H9 (cell line): ENCODE measurements at regions not wholly inside any gene's neighbourhood (a gene's known extent, or its start where the extent isn't known, plus 50 kb on each side); places are given as distances from the start of the nearest gene placed in this dataset.

Experiments used
- DNase-seq: peaks from one replicate; pipeline ENCODE4 v3.0.0-alpha.2; 2017
- H2AFZ ChIP-seq: one replicate; pipeline ENCODE4 v1.6.1; 2013; ENCODE audit warnings: mild to moderate bottlenecking, low read length, control low read depth, moderate library complexity
- H2AK5ac ChIP-seq: 2 replicates; pipeline ENCODE4 v1.6.1; 2013; ENCODE audit warnings: low read length, control low read depth, mixed read lengths; ENCODE audit not compliant: insufficient read length
- H2BK120ac ChIP-seq: one replicate; pipeline ENCODE4 v1.6.1; 2013; ENCODE audit warnings: low read depth, mild to moderate bottlenecking, low read length, control low read depth, inconsistent platforms; ENCODE audit not compliant: poor library complexity, severe bottlenecking
- H2BK12ac ChIP-seq: 2 replicates; pipeline ENCODE4 v1.6.1; 2013; ENCODE audit warnings: low read length, control low read depth, mixed read lengths, low read depth; ENCODE audit not compliant: insufficient read length
- H2BK15ac ChIP-seq: 2 replicates; pipeline ENCODE4 v1.6.1; 2013; ENCODE audit warnings: low read depth, low read length, control low read depth
- H2BK20ac ChIP-seq: one replicate; pipeline ENCODE4 v1.6.1; 2013; ENCODE audit warnings: low read depth, mild to moderate bottlenecking, low read length, control low read depth, inconsistent platforms; ENCODE audit not compliant: poor library complexity, severe bottlenecking
- H2BK5ac ChIP-seq: 2 replicates; pipeline ENCODE4 v1.6.1; 2013; ENCODE audit warnings: low read length, control low read depth, mixed read lengths; ENCODE audit not compliant: insufficient read length
- H3K14ac ChIP-seq: 2 replicates; pipeline ENCODE4 v1.6.1; 2013; ENCODE audit warnings: low read length, control low read depth; ENCODE audit not compliant: insufficient read depth
- H3K18ac ChIP-seq: 2 replicates; pipeline ENCODE4 v1.6.1; 2013; ENCODE audit warnings: low read depth, mild to moderate bottlenecking, mixed read lengths, low read length, control low read depth; ENCODE audit not compliant: insufficient read length
- H3K23ac ChIP-seq: 2 replicates; pipeline ENCODE4 v1.6.1; 2013; ENCODE audit warnings: low read length, control low read depth, mixed read lengths, low read depth; ENCODE audit not compliant: insufficient read length
- H3K23me2 ChIP-seq: 2 replicates; pipeline ENCODE4 v1.6.1; 2013; ENCODE audit warnings: low read depth, mild to moderate bottlenecking, mixed read lengths, low read length, control low read depth; ENCODE audit not compliant: insufficient read length, poor library complexity, severe bottlenecking
- H3K27ac ChIP-seq: 2 replicates; pipeline ENCODE4 v1.5.1; 2013; ENCODE audit warnings: low read length, control low read depth, mixed read lengths, low read depth; ENCODE audit not compliant: insufficient read length
- H3K27me3 ChIP-seq: 2 replicates; pipeline ENCODE4 v1.6.1; 2013; ENCODE audit warnings: low read length, control low read depth, inconsistent platforms; ENCODE audit not compliant: insufficient read depth
- H3K4ac ChIP-seq: 2 replicates; pipeline ENCODE4 v1.6.1; 2013; ENCODE audit warnings: low read depth, mild to moderate bottlenecking, control low read depth, inconsistent platforms, low read length, moderate library complexity
- H3K4me1 ChIP-seq: 2 replicates; pipeline ENCODE4 v1.6.1; 2013; ENCODE audit warnings: low read length, control low read depth, inconsistent platforms; ENCODE audit not compliant: insufficient read depth
- H3K4me2 ChIP-seq: 2 replicates; pipeline ENCODE4 v1.6.1; 2013; ENCODE audit warnings: low read length, control low read depth, mixed read lengths; ENCODE audit not compliant: insufficient read length, insufficient read depth
- H3K56ac ChIP-seq: 2 replicates; pipeline ENCODE4 v1.6.1; 2013; ENCODE audit warnings: low read depth, mild to moderate bottlenecking, mixed read lengths, low read length, control low read depth; ENCODE audit not compliant: insufficient read length
- H3K79me1 ChIP-seq: 2 replicates; pipeline ENCODE4 v1.6.1; 2013; ENCODE audit warnings: low read depth, mild to moderate bottlenecking, moderate library complexity, low read length, control low read depth, inconsistent platforms; ENCODE audit not compliant: insufficient read depth, poor library complexity, severe bottlenecking
- H3K79me2 ChIP-seq: 2 replicates; pipeline ENCODE4 v1.6.1; 2013; ENCODE audit warnings: low read length, control low read depth, inconsistent platforms; ENCODE audit not compliant: insufficient read depth
- H3K9ac ChIP-seq: 2 replicates; pipeline ENCODE4 v1.6.1; 2013; ENCODE audit warnings: low read length, control low read depth, mixed read lengths; ENCODE audit not compliant: insufficient read length; ENCODE audit errors: extremely low read depth
- H3K9me3 ChIP-seq: one replicate; pipeline ENCODE4 v1.6.1; 2013; ENCODE audit warnings: low read depth, low read length, inconsistent platforms; ENCODE audit not compliant: control insufficient read depth
- H3T11ph ChIP-seq: one replicate; pipeline ENCODE4 v1.6.1; 2013; ENCODE audit warnings: mild to moderate bottlenecking, low read length, control low read depth, inconsistent platforms
- H4K20me1 ChIP-seq: one replicate; pipeline ENCODE4 v1.6.1; 2013; ENCODE audit not compliant: control insufficient read depth, insufficient read length, insufficient read depth
- H4K5ac ChIP-seq: 2 replicates; pipeline ENCODE4 v1.6.1; 2013; ENCODE audit warnings: low read depth, mild to moderate bottlenecking, mixed read lengths, low read length, control low read depth; ENCODE audit not compliant: insufficient read length
- H4K8ac ChIP-seq: replicated peaks from 2 replicates; pipeline ENCODE4 v1.6.1; 2013; ENCODE audit warnings: low read length, control low read depth, mixed read lengths, low read depth; ENCODE audit not compliant: insufficient read length
- H4K91ac ChIP-seq: 2 replicates; pipeline ENCODE4 v1.6.1; 2013; ENCODE audit warnings: low read depth, mild to moderate bottlenecking, moderate library complexity, mixed read lengths, low read length, control low read depth; ENCODE audit not compliant: insufficient read length
- H3K27ac Mint-ChIP-seq, 3 experiments: 2 replicates in 2 of 3; 3 replicates in 1 of 3; pipeline ENCODE4 v1.8.0; 2020 to 2021; ENCODE audit warnings: mixed read lengths in 3 of 3, mild to moderate bottlenecking in 1 of 3, moderate library complexity in 1 of 3
- H3K27me3 Mint-ChIP-seq: 2 replicates; pipeline ENCODE4 v1.8.0; 2021; ENCODE audit warnings: low read depth, mild to moderate bottlenecking, moderate library complexity, mixed read lengths
- H3K36me3 Mint-ChIP-seq, 3 experiments: 2 replicates in 2 of 3; 3 replicates in 1 of 3; pipeline ENCODE4 v1.8.0; 2020 to 2021; ENCODE audit warnings: low read depth in 3 of 3, mixed read lengths in 3 of 3; ENCODE audit not compliant: insufficient read depth in 1 of 3
- H3K4me1 Mint-ChIP-seq, 2 experiments: 2 replicates each; pipeline ENCODE4 v1.8.0; 2020; ENCODE audit warnings: mixed read lengths in 2 of 2
- H3K4me3 Mint-ChIP-seq, 2 experiments: 2 replicates in 1 of 2; 3 replicates in 1 of 2; pipeline ENCODE4 v1.8.0; 2020 to 2021; ENCODE audit warnings: mild to moderate bottlenecking in 2 of 2, mixed read lengths in 2 of 2, moderate library complexity in 1 of 2
- H3K9me3 Mint-ChIP-seq, 2 experiments: 2 replicates in 1 of 2; 3 replicates in 1 of 2; pipeline ENCODE4 v1.8.0; 2020; ENCODE audit warnings: mild to moderate bottlenecking in 2 of 2, mixed read lengths in 2 of 2, moderate library complexity in 1 of 2
- WGBS: extraction: QIAGEN DNeasy Blood & Tissue Kit; methylation state at CpG from one replicate; pipeline ENCODE4 v1.1.7; 2013; ENCODE audit warnings: missing lambda C conversion rate, low lambda C conversion rate, mixed read lengths; ENCODE audit not compliant: insufficient read length; ENCODE audit errors: extremely low coverage; 5-methylcytosine and 5-hydroxymethylcytosine counted together
- TF ChIP-seq, protein P1 (sequence below): fragments of 200-600 bp; sonication (generic); conservative IDR thresholded peaks from 3 replicates; pipeline ENCODE4 v1.8.0; 2021; ENCODE audit warnings: antibody characterized with exemption, mild to moderate bottlenecking

DNA sequence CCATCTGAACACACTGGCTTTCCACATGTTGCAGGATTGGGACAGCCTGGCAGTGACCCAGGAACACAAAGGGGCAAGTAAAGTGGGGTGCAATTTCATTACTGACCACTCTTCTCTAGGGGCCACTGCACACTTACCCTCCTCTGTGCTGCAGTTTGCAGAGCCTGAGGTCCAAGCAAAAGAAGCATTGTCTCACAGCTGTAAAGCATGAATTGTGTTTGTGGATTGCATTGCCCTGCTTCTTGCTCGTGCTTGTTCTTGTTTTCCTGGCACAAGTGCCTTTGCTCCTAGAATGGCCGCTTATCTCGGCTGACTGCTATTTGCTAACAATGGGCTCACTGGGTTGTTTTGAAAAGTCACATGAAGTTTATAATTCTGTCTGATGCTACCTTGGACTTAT is 209.1 kb upstream of the JADE1 start:
- H4K20me1 ChIP-seq: no peaks in the 10 kb centered on the region
- H2BK12ac ChIP-seq: no peak overlapping the region
- no peak overlapping the region for H3K23ac ChIP-seq
- TF ChIP-seq, protein P1, sequence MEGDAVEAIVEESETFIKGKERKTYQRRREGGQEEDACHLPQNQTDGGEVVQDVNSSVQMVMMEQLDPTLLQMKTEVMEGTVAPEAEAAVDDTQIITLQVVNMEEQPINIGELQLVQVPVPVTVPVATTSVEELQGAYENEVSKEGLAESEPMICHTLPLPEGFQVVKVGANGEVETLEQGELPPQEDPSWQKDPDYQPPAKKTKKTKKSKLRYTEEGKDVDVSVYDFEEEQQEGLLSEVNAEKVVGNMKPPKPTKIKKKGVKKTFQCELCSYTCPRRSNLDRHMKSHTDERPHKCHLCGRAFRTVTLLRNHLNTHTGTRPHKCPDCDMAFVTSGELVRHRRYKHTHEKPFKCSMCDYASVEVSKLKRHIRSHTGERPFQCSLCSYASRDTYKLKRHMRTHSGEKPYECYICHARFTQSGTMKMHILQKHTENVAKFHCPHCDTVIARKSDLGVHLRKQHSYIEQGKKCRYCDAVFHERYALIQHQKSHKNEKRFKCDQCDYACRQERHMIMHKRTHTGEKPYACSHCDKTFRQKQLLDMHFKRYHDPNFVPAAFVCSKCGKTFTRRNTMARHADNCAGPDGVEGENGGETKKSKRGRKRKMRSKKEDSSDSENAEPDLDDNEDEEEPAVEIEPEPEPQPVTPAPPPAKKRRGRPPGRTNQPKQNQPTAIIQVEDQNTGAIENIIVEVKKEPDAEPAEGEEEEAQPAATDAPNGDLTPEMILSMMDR: no peak
- H3K56ac ChIP-seq: no peak overlapping the region
- no peak overlapping the region for H2AK5ac ChIP-seq
- no peak overlapping the region for H3K4ac ChIP-seq
- no peak overlapping the region for H2BK120ac ChIP-seq
- H3K14ac ChIP-seq: no peak overlapping the region
- no peak overlapping the region for H4K91ac ChIP-seq
- no peak overlapping the region for H3K27ac ChIP-seq
- peaks cover 3 to 4% of the 10 kb centered on the region in 2 experiments; a peak in 4 of 5 replicates for H3K9me3 Mint-ChIP-seq
- no peaks in the 10 kb centered on the region for H3K27me3 Mint-ChIP-seq
- no peaks in the 10 kb centered on the region for H3K79me1 ChIP-seq
- no peaks in the 10 kb centered on the region for H3K23me2 ChIP-seq
- no peak overlapping the region for H2BK15ac ChIP-seq
- WGBS: no CpG with 5 or more reads among the region's 3 CpGs
- H3K9ac ChIP-seq: no peak overlapping the region
- no peak overlapping the region for H2BK5ac ChIP-seq
- H3T11ph ChIP-seq: no peak overlapping the region
- H3K27ac Mint-ChIP-seq: 0 out of 7 replicates have a peak overlapping the region, but pooled peaks of 1 of the 3 experiments have one; percentile 39
- H4K5ac ChIP-seq: no peak overlapping the region
- H3K4me1 Mint-ChIP-seq: peaks cover 21 to 34% of the 10 kb centered on the region in 2 experiments
- no peak overlapping the region for H2AFZ ChIP-seq
- H3K36me3 Mint-ChIP-seq: peaks cover 2 to 9% (median 3%) of the 10 kb centered on the region in 3 experiments; a peak in 5 of 7 replicates
- no peaks in the 10 kb centered on the region for H3K79me2 ChIP-seq
- no peak overlapping the region for H2BK20ac ChIP-seq
- no peak overlapping the region for H4K8ac ChIP-seq
- no peaks in the 10 kb centered on the region for H3K9me3 ChIP-seq
- no peak for DNase-seq
- no peaks in the 10 kb centered on the region for H3K27me3 ChIP-seq
- no peak overlapping the region for H3K18ac ChIP-seq
- no peak overlapping the region for H3K4me3 Mint-ChIP-seq
- H3K4me2 ChIP-seq: no peak overlapping the region
- H3K4me1 ChIP-seq: peaks cover 3% of the 10 kb centered on the region
